BLaER1 treated with 17β-estradiol and CSF1 and Interleukin-3, amounts not matched to agents 10 nM and 100 nM (cell line): ENCODE measurements at regions not wholly inside any gene's neighbourhood (a gene's known extent, or its start where the extent isn't known, plus 50 kb on each side); places are given as distances from the start of the nearest gene placed in this dataset.

Source experiments
- H3K27ac ChIP-seq, 11 experiments: shearing (Covaris generic); formaldehyde crosslinking; 2 replicates each; pipeline ENCODE4 v1.8.1; 2022
- H3K27me3 ChIP-seq, 11 experiments: shearing (Covaris generic); formaldehyde crosslinking; 2 replicates each; pipeline ENCODE4 v1.8.1; 2022
- H3K36me3 ChIP-seq, 11 experiments: shearing (Covaris generic); formaldehyde crosslinking; 2 replicates each; pipeline ENCODE4 v1.8.1; 2022
- H3K4me1 ChIP-seq, 10 experiments: shearing (Covaris generic); formaldehyde crosslinking; 2 replicates each; pipeline ENCODE4 v1.8.1; 2022
- H3K4me2 ChIP-seq, 11 experiments: shearing (Covaris generic); formaldehyde crosslinking; 2 replicates each; pipeline ENCODE4 v1.8.1; 2022
- H3K4me3 ChIP-seq, 10 experiments: shearing (Covaris generic); formaldehyde crosslinking; 2 replicates each; pipeline ENCODE4 v1.8.1; 2022
- H3K9ac ChIP-seq, 11 experiments: shearing (Covaris generic); formaldehyde crosslinking; 2 replicates each; pipeline ENCODE4 v1.8.1; 2022
- H3K9me3 ChIP-seq, 11 experiments: shearing (Covaris generic); formaldehyde crosslinking; replicated peaks in 1 of 11; 2 replicates each; pipeline ENCODE4 v1.8.1; 2022
- H4K20me1 ChIP-seq, 11 experiments: shearing (Covaris generic); formaldehyde crosslinking; 2 replicates each; pipeline ENCODE4 v1.8.1; 2022
- Cebpa-rat ChIP-seq, 11 experiments: shearing (Covaris generic); IDR thresholded peaks; 2 replicates each; pipeline ENCODE4 v1.8.1; 2022

- Histone ChIP-seq H3K9me3 (peaks cover 23 to 77% (median 44%) of the 10 kb centered on the region in 11 experiments), H3K4me3 (no peak overlapping the region), H3K36me3 (no peaks in the 10 kb centered on the region), H3K9ac (no peak overlapping the region), H3K27me3 (no peaks in the 10 kb centered on the region), H3K4me2 (no peak overlapping the region), H3K27ac (no peak overlapping the region), H3K4me1 (peaks cover 0 to 6% (median 0%) of the 10 kb centered on the region in 10 experiments; a peak in 1 of 20 replicates), H4K20me1 (no peaks in the 10 kb centered on the region)
- no peak for TF ChIP-seq Cebpa-rat (IDR thresholded peaks at IDR 0.05)
Measured at GRCh38 chr18:38635709-38636430, 1070.3 kb upstream of the CELF4 start.

- no peaks in the 10 kb centered on the region for H3K27me3 ChIP-seq
- no peak overlapping the region for H3K9ac ChIP-seq
- peaks cover 0 to 6% (median 0%) of the 10 kb centered on the region in 10 experiments; a peak in 1 of 20 replicates for H3K4me1 ChIP-seq
- peaks cover 14 to 63% (median 31%) of the 10 kb centered on the region in 11 experiments for H3K9me3 ChIP-seq
- no peak overlapping the region for H3K27ac ChIP-seq
- no peak for TF ChIP-seq Cebpa-rat (IDR thresholded peaks at IDR 0.05)
- H3K36me3 ChIP-seq, result no peaks in the 10 kb centered on the region
- H4K20me1 ChIP-seq, result no peaks in the 10 kb centered on the region
- H3K4me2 ChIP-seq, result no peak overlapping the region
- no peak overlapping the region for H3K4me3 ChIP-seq
Measured at GRCh38 chr18:38634117-38634516, 1068.5 kb upstream of the CELF4 start.

- no peak for TF ChIP-seq Cebpa-rat (IDR thresholded peaks at IDR 0.05)
- no peak overlapping the region for H3K27ac ChIP-seq
- no peaks in the 10 kb centered on the region for H3K27me3 ChIP-seq
- H3K9me3 ChIP-seq, result peaks cover 6 to 55% (median 23%) of the 10 kb centered on the region in 11 experiments; a peak in 21 of 22 replicates
- H3K9ac ChIP-seq, result no peak overlapping the region
- no peaks in the 10 kb centered on the region for H4K20me1 ChIP-seq
- H3K36me3 ChIP-seq, result no peaks in the 10 kb centered on the region
- H3K4me2 ChIP-seq, result no peak overlapping the region
- no peak overlapping the region for H3K4me3 ChIP-seq
- peaks cover 0 to 6% (median 0%) of the 10 kb centered on the region in 10 experiments; a peak in 1 of 20 replicates for H3K4me1 ChIP-seq
Measured at GRCh38 chr18:38633333-38633732, 1067.7 kb upstream of the CELF4 start.

- Histone ChIP-seq H3K4me3 (no peak overlapping the region), H3K9me3 (peaks cover 0 to 44% (median 11%) of the 10 kb centered on the region in 11 experiments; a peak in 13 of 22 replicates), H3K4me1 (peaks cover 0 to 5% (median 0%) of the 10 kb centered on the region in 10 experiments; a peak in 4 of 20 replicates), H3K27me3 (no peaks in the 10 kb centered on the region), H3K9ac (no peak overlapping the region), H4K20me1 (no peaks in the 10 kb centered on the region), H3K4me2 (no peak overlapping the region), H3K27ac (no peak overlapping the region), H3K36me3 (no peaks in the 10 kb centered on the region)
- no peak for TF ChIP-seq Cebpa-rat (IDR thresholded peaks at IDR 0.05)
Measured at GRCh38 chr18:38619129-38619528, 1053.5 kb upstream of the CELF4 start.

- H3K9ac ChIP-seq, result no peak overlapping the region
- no peaks in the 10 kb centered on the region for H3K27me3 ChIP-seq
- no peaks in the 10 kb centered on the region for H3K36me3 ChIP-seq
- H3K27ac ChIP-seq, result no peak overlapping the region
- peaks cover 0 to 43% (median 12%) of the 10 kb centered on the region in 11 experiments; a peak in 13 of 22 replicates for H3K9me3 ChIP-seq
- H3K4me1 ChIP-seq, result peaks cover 9 to 25% (median 18%) of the 10 kb centered on the region in 10 experiments
- no peak for TF ChIP-seq Cebpa-rat (IDR thresholded peaks at IDR 0.05)
- no peak overlapping the region for H3K4me2 ChIP-seq
- H3K4me3 ChIP-seq, result no peak overlapping the region
- no peaks in the 10 kb centered on the region for H4K20me1 ChIP-seq
Measured at GRCh38 chr18:38616306-38616705, 1050.7 kb upstream of the CELF4 start.

GRCh38 chr18:38612904-38613303, 1047.3 kb upstream of the CELF4 start:
- H3K4me2 ChIP-seq, result peak overlapping the region in 6 of 11 experiments; percentile 69 to 87 (median 80); a peak in 3 of 22 replicates
- peaks cover 0 to 37% (median 10%) of the 10 kb centered on the region in 11 experiments; a peak in 13 of 22 replicates for H3K9me3 ChIP-seq
- peaks cover 32 to 55% (median 45%) of the 10 kb centered on the region in 10 experiments for H3K4me1 ChIP-seq
- H3K9ac ChIP-seq, result no peak overlapping the region
- peak overlapping the region in 1 of 11 experiments; percentile 60; a peak in 1 of 22 replicates for H3K27ac ChIP-seq
- H4K20me1 ChIP-seq, result no peaks in the 10 kb centered on the region
- TF ChIP-seq Cebpa-rat (IDR thresholded peaks at IDR 0.05), result no peak
- no peak overlapping the region for H3K4me3 ChIP-seq
- H3K27me3 ChIP-seq, result no peaks in the 10 kb centered on the region
- no peaks in the 10 kb centered on the region for H3K36me3 ChIP-seq

GRCh38 chr18:38611036-38611964, 1045.7 kb upstream of the CELF4 start:
- TF ChIP-seq Cebpa-rat (IDR thresholded peaks at IDR 0.05), result no peak
- Histone ChIP-seq H3K4me3 (peak overlapping the region in 3 of 10 experiments; percentile 4 to 32 (median 18); a peak in 4 of 20 replicates), H4K20me1 (no peaks in the 10 kb centered on the region), H3K9me3 (peaks cover 0 to 34% (median 12%) of the 10 kb centered on the region in 11 experiments; a peak in 12 of 22 replicates), H3K9ac (peak overlapping the region in 4 of 11 experiments; percentile 0 to 58 (median 52); a peak in 7 of 22 replicates), H3K36me3 (0 out of 22 replicates have a peak, but pooled peaks cover 0 to 3% (median 0%) of the 10 kb centered on the region in 11 experiments), H3K4me1 (peaks cover 32 to 69% (median 47%) of the 10 kb centered on the region in 10 experiments), H3K4me2 (peak overlapping the region; percentile 69 to 87 (median 79)), H3K27me3 (no peaks in the 10 kb centered on the region), H3K27ac (peak overlapping the region in 8 of 11 experiments; percentile 18 to 64 (median 54); a peak in 14 of 22 replicates)

GRCh38 chr18:38606841-38607240, 1041.2 kb upstream of the CELF4 start:
- H3K27me3 ChIP-seq, result no peaks in the 10 kb centered on the region

More at GRCh38 chr18:38606841-38607240, 1041.2 kb upstream of the CELF4 start:
- H3K4me3 ChIP-seq, result no peak overlapping the region
- H3K36me3 ChIP-seq, result 0 out of 22 replicates have a peak, but pooled peaks cover 0 to 3% (median 0%) of the 10 kb centered on the region in 11 experiments
- H3K9ac ChIP-seq, result no peak overlapping the region
- H3K4me2 ChIP-seq, result 0 out of 22 replicates have a peak overlapping the region, but pooled peaks of 3 of the 11 experiments have one; percentile 2 to 19 (median 7)
- H3K4me1 ChIP-seq, result peaks cover 37 to 94% (median 64%) of the 10 kb centered on the region in 10 experiments
- no peaks in the 10 kb centered on the region for H4K20me1 ChIP-seq
- H3K9me3 ChIP-seq, result peaks cover 0 to 8% (median 0%) of the 10 kb centered on the region in 11 experiments; a peak in 5 of 22 replicates
- TF ChIP-seq Cebpa-rat (IDR thresholded peaks at IDR 0.05), result no peak
- peak overlapping the region in 1 of 11 experiments; percentile 31; a peak in 1 of 22 replicates for H3K27ac ChIP-seq
